ENCODE measurements at regions not wholly inside any gene's neighbourhood (a gene's known extent, or its start where the extent isn't known, plus 50 kb on each side); places are given as distances from the start of the nearest gene placed in this dataset.

DNA sequence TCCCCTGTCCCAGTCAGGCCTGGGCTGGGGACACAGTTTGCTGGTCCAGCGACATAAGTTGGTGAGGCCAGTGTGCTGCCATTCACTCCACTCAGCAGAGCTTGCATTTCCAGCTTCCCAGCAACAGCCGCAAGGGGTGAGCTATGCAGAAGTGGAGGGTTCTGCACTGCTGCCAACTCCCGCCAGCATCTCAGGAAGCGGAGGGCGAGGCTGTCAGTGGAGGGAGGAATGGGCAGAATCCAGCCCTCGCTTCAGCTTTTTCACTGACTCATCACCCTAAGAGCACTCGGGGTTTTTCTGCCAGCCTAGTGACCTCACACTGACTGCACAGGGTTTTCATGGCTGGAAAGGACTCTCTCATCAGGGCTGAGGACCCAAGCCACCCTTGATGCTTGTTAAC, 625.1 kb upstream of the MKI67 start:
- H4K20me1 ChIP-seq (ENCODE audit: insufficient read depth): no peaks in the 10 kb centered on the region
- no peak overlapping the region for H3K9ac ChIP-seq (ENCODE audit: low read length)
- ATAC-seq (no peak), DNase-seq (ENCODE audit: low read depth, low spot score) (no peak)
- TF ChIP-seq RAD21 (IDR thresholded peaks at IDR 0.05; ENCODE audit: low read depth): no peak
- TF ChIP-seq TCF7L2 (IDR thresholded peaks at IDR 0.05; ENCODE audit: borderline replicate concordance, extremely low read depth, insufficient read depth, insufficient read length): no peak
- TF ChIP-seq EGR1 (IDR thresholded peaks at IDR 0.05; ENCODE audit: low read depth): no peak
- no peak for TF ChIP-seq POLR2AphosphoS5 (IDR thresholded peaks at IDR 0.05; ENCODE audit: low read depth, low read length)
- no peak overlapping the region for H3K4me3 ChIP-seq (replicated peaks in 1 of 2; ENCODE audit: low read depth in 1 of 2, low read length in 2 of 2)
- ChIA-PET POLR2A (no interaction called here), CTCF (no interaction called here), RAD21 (ENCODE audit: low non-redundant PET in 1 of 2, low total read pairs in 2 of 2, uncharacterized antibody in 2 of 2, unreplicated experiment in 2 of 2) (no interaction called here)
- no peak overlapping the region for H3K4me2 ChIP-seq (ENCODE audit: low read length)
- intact Hi-C loops (cut with micrococcal nuclease): no loop called here
- no peaks in the 10 kb centered on the region for H3K9me2 ChIP-seq (ENCODE audit: insufficient read depth)
- no peaks in the 10 kb centered on the region for H3K9me3 ChIP-seq (ENCODE audit: control insufficient read depth in 1 of 2, insufficient read depth in 1 of 2, low read depth in 1 of 2, low read length in 2 of 2)
- H3K36me3 ChIP-seq (ENCODE audit: control insufficient read depth in 1 of 2, insufficient read depth in 2 of 2, low read length in 2 of 2): no peaks in the 10 kb centered on the region
- no peaks in the 10 kb centered on the region for H3K4me1 ChIP-seq (ENCODE audit: control insufficient read depth in 1 of 2, insufficient read depth in 2 of 2, low read length in 2 of 2)
- H3K27me3 ChIP-seq (ENCODE audit: insufficient read depth, low read length): peaks cover 55% of the 10 kb centered on the region
- BruUV-seq (replicated peaks): no TSS peak
- H2AFZ ChIP-seq (ENCODE audit: low read depth, low read length, poor library complexity, severe bottlenecking): no peak overlapping the region
- no peak overlapping the region for H3K27ac ChIP-seq (ENCODE audit: low read depth, low read length)
- no peaks in the 10 kb centered on the region for H3K79me2 ChIP-seq (ENCODE audit: insufficient read depth, low read length)

DNA sequence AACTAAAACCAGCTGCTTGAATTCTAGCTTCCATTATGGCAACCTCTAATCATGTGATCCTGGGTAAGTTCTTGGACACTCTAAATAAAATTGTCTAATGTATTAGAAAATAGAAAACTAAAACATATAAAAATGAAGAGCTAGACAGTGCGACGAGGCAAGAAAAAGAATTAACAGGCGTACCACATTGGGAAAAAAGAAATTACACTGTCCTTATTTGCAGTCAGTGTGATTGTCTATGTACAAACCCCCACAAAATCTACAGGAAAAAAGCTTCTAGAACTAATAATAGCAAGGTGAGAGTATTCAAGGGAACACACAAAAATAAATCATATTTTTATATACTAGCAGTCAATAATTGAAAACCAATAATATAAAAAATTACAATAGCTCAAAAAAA, 625.6 kb upstream of the MKI67 start:
- H3K9me3 ChIP-seq (ENCODE audit: control insufficient read depth in 1 of 2, insufficient read depth in 1 of 2, low read depth in 1 of 2, low read length in 2 of 2): no peaks in the 10 kb centered on the region
- peaks cover 50% of the 10 kb centered on the region for H3K27me3 ChIP-seq (ENCODE audit: insufficient read depth, low read length)
- ATAC-seq (no peak), DNase-seq (ENCODE audit: low read depth, low spot score) (no peak)
- ChIA-PET POLR2A (no interaction called here), CTCF (no interaction called here), RAD21 (ENCODE audit: low non-redundant PET in 1 of 2, low total read pairs in 2 of 2, uncharacterized antibody in 2 of 2, unreplicated experiment in 2 of 2) (no interaction called here)
- intact Hi-C loops (cut with micrococcal nuclease): no loop called here
- H3K27ac ChIP-seq (ENCODE audit: low read depth, low read length): no peak overlapping the region
- H3K9ac ChIP-seq (ENCODE audit: low read length): no peak overlapping the region
- no peak overlapping the region for H2AFZ ChIP-seq (ENCODE audit: low read depth, low read length, poor library complexity, severe bottlenecking)
- H3K9me2 ChIP-seq (ENCODE audit: insufficient read depth): no peaks in the 10 kb centered on the region
- H3K4me2 ChIP-seq (ENCODE audit: low read length): no peak overlapping the region
- TF ChIP-seq ATF3 (IDR thresholded peaks at IDR 0.05) (no peak), RAD21 (IDR thresholded peaks at IDR 0.05; ENCODE audit: low read depth) (no peak), YY1 (IDR thresholded peaks at IDR 0.05; ENCODE audit: extremely low read depth, insufficient replicate concordance, low read depth, low read length) (no peak), FOSL1 (IDR thresholded peaks at IDR 0.05; ENCODE audit: low read depth) (no peak), ELF1 (IDR thresholded peaks at IDR 0.05; ENCODE audit: borderline replicate concordance, low read depth) (no peak), TCF7L2 (IDR thresholded peaks at IDR 0.05; ENCODE audit: borderline replicate concordance, extremely low read depth, insufficient read depth, insufficient read length) (no peak), EZH2phosphoT487 (IDR thresholded peaks at IDR 0.05; ENCODE audit: borderline replicate concordance) (no peak), POLR2AphosphoS5 (IDR thresholded peaks at IDR 0.05; ENCODE audit: low read depth, low read length) (no peak), JUND (IDR thresholded peaks at IDR 0.05) (no peak), REST (IDR thresholded peaks at IDR 0.05; ENCODE audit: low read depth) (no peak), SRF (IDR thresholded peaks at IDR 0.05; ENCODE audit: low read depth) (no peak)
- H3K79me2 ChIP-seq (ENCODE audit: insufficient read depth, low read length): no peaks in the 10 kb centered on the region
- H3K4me3 ChIP-seq (replicated peaks in 1 of 2; ENCODE audit: low read depth in 1 of 2, low read length in 2 of 2): no peak overlapping the region
- no peaks in the 10 kb centered on the region for H3K36me3 ChIP-seq (ENCODE audit: control insufficient read depth in 1 of 2, insufficient read depth in 2 of 2, low read length in 2 of 2)
- no peaks in the 10 kb centered on the region for H3K4me1 ChIP-seq (ENCODE audit: control insufficient read depth in 1 of 2, insufficient read depth in 2 of 2, low read length in 2 of 2)
- no TSS peak for BruUV-seq (replicated peaks)
- no peaks in the 10 kb centered on the region for H4K20me1 ChIP-seq (ENCODE audit: insufficient read depth)
